Left lobe of liver (tissue), 2 donors: ENCODE measurements at regions not wholly inside any gene's neighbourhood (a gene's known extent, or its start where the extent isn't known, plus 50 kb on each side); places are given as distances from the start of the nearest gene placed in this dataset.
A peak's percentile ranks its signal among the peaks of the same experiment; 100 is the strongest.

Experiments used
- ATAC-seq: fragments of 200-7000 bp; cut with Tn5 transposase; one replicate; pipeline ENCODE4 v1.9.1; 2020; ENCODE audit warnings: mild to moderate bottlenecking, moderate library complexity
- DNase-seq: peaks from one replicate; pipeline ENCODE4 v3.0.0-alpha.2; 2020; ENCODE audit warnings: low spot score
- donor health status: DM: no; HTN: no; CAD: no; lungs with moderate emphysema.
- donor health status: DM: no; HTN: yes; CAD: no.

- peak; percentile 29 for ATAC-seq
- no peak for DNase-seq
Observed at GRCh38 chr2:18841248-18842150, 252.1 kb upstream of the NT5C1B start.

- ATAC-seq (no peak), DNase-seq (no peak)
Observed at GRCh38 chr2:18837240-18837639, 247.9 kb upstream of the NT5C1B start.

- ATAC-seq: no peak
- no peak for DNase-seq
Observed at GRCh38 chr2:18836436-18836835, 247.1 kb upstream of the NT5C1B start.

GRCh38 chr2:18835787-18836186 is 246.4 kb upstream of the NT5C1B start:
- no peak for ATAC-seq
- no peak for DNase-seq

GRCh38 chr2:18834341-18834740 is 245.0 kb upstream of the NT5C1B start:
- ATAC-seq: peak; percentile 69
- DNase-seq: peak; percentile 53

- ATAC-seq (no peak), DNase-seq (no peak)
Observed at GRCh38 chr2:18833941-18834340, 244.6 kb upstream of the NT5C1B start.

- DNase-seq (no peak), ATAC-seq (no peak)
Observed at GRCh38 chr2:18831916-18832510, 242.6 kb upstream of the NT5C1B start.

GRCh38 chr2:18830962-18831361 is 241.6 kb upstream of the NT5C1B start:
- ATAC-seq: peak; percentile 90
- DNase-seq: peak; percentile 72

GRCh38 chr2:18829976-18830375 is 240.6 kb upstream of the NT5C1B start:
- no peak for DNase-seq
- ATAC-seq: no peak

GRCh38 chr2:18829251-18829902 is 240.0 kb upstream of the NT5C1B start:
- DNase-seq (no peak), ATAC-seq (no peak)

GRCh38 chr2:18828296-18828695 is 238.9 kb upstream of the NT5C1B start:
- DNase-seq: no peak
- no peak for ATAC-seq

GRCh38 chr2:18825838-18826237 is 236.5 kb upstream of the NT5C1B start:
- DNase-seq (no peak), ATAC-seq (peak; percentile 18)

- ATAC-seq (no peak), DNase-seq (no peak)
Observed at GRCh38 chr2:18824915-18825314, 235.5 kb upstream of the NT5C1B start.

GRCh38 chr2:18824325-18824790 is 235.0 kb upstream of the NT5C1B start:
- DNase-seq: peak; percentile 82
- ATAC-seq: peak; percentile 97

GRCh38 chr2:18821431-18821830 is 232.1 kb upstream of the NT5C1B start:
- no peak for DNase-seq
- ATAC-seq: no peak

GRCh38 chr2:18820966-18821365 is 231.6 kb upstream of the NT5C1B start:
- DNase-seq: no peak
- no peak for ATAC-seq

GRCh38 chr2:18819566-18819965 is 230.2 kb upstream of the NT5C1B start:
- DNase-seq: no peak
- ATAC-seq: no peak

GRCh38 chr2:18814387-18814786 is 225.0 kb upstream of the NT5C1B start:
- no peak for ATAC-seq
- no peak for DNase-seq

- ATAC-seq: no peak
- no peak for DNase-seq
Observed at GRCh38 chr2:18804536-18804935, 215.2 kb upstream of the NT5C1B start.

GRCh38 chr2:18803141-18803939 is 214.0 kb upstream of the NT5C1B start:
- ATAC-seq (no peak), DNase-seq (no peak)
